Gastroesophageal sphincter (tissue), 3 donors: ENCODE measurements at regions not wholly inside any gene's neighbourhood (a gene's known extent, or its start where the extent isn't known, plus 50 kb on each side); places are given as distances from the start of the nearest gene placed in this dataset.

ENCODE experiments used
- EP300 ChIP-seq: sonication (generic); formaldehyde crosslinking; IDR thresholded peaks from one replicate; pipeline ENCODE4 v1.6.1; 2017; ENCODE audit warnings: antibody characterized with exemption, mild to moderate bottlenecking
- POLR2A ChIP-seq, 2 donors: fragments of 450-650 bp; IDR thresholded peaks; one replicate each; pipeline ENCODE4 v1.6.1; 2017; ENCODE audit warnings: antibody characterized with exemption in 2 of 2, mild to moderate bottlenecking in 2 of 2, moderate library complexity in 1 of 2
- TF ChIP-seq, protein P1 (sequence below), 4 experiments: fragments of 200-600 bp in 2 of 4; fragments of 450-650 bp in 2 of 4; sonication (generic) in 1 of 4; IDR thresholded peaks; one replicate each; pipeline ENCODE4 v1.5.1; 2017 to 2019; ENCODE audit warnings: antibody characterized with exemption in 4 of 4, mild to moderate bottlenecking in 2 of 4, moderate library complexity in 2 of 4

DNA sequence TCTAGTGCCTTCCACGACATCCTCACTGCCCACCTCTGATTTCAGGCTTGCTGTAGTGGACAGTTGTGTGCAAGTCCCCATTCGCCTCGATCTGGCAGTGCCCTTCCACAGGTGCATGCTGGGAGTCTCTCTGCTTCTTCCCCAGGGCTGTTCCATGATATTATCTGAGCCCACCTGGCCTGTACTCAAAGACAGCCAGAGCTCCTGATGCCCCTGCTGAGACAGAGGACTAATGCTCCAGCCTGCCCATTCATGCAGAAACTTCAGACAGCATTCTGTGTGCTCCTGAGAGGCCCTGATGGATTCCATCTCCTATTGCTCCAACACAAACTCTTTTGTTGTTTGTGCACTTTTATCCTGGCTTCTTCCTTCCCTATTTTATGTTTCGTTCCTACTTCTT lies 164.8 kb upstream of the PRSS58 start:
- TF ChIP-seq, protein P1, sequence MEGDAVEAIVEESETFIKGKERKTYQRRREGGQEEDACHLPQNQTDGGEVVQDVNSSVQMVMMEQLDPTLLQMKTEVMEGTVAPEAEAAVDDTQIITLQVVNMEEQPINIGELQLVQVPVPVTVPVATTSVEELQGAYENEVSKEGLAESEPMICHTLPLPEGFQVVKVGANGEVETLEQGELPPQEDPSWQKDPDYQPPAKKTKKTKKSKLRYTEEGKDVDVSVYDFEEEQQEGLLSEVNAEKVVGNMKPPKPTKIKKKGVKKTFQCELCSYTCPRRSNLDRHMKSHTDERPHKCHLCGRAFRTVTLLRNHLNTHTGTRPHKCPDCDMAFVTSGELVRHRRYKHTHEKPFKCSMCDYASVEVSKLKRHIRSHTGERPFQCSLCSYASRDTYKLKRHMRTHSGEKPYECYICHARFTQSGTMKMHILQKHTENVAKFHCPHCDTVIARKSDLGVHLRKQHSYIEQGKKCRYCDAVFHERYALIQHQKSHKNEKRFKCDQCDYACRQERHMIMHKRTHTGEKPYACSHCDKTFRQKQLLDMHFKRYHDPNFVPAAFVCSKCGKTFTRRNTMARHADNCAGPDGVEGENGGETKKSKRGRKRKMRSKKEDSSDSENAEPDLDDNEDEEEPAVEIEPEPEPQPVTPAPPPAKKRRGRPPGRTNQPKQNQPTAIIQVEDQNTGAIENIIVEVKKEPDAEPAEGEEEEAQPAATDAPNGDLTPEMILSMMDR (IDR thresholded peaks at IDR 0.05) = no peak
- no peak for TF ChIP-seq POLR2A (IDR thresholded peaks at IDR 0.05)
- TF ChIP-seq EP300 = no peak
